ENCODE measurements at regions not wholly inside any gene's neighbourhood (a gene's known extent, or its start where the extent isn't known, plus 50 kb on each side); places are given as distances from the start of the nearest gene placed in this dataset.

GRCh38 chr1:229117664-229118300, 153.1 kb upstream of the RAB4A start:
- Histone ChIP-seq H3K27ac (peak overlapping the region; percentile 35), H3K27me3 (no peaks in the 10 kb centered on the region), H3K9me3 (ENCODE audit: low read depth) (no peaks in the 10 kb centered on the region), H3K4me3 (no peak overlapping the region), H4K20me1 (ENCODE audit: insufficient read depth, poor library complexity, severe bottlenecking) (no peaks in the 10 kb centered on the region), H3K79me2 (no peaks in the 10 kb centered on the region), H3K36me3 (replicated peaks; ENCODE audit: insufficient read depth, low read depth) (no peaks in the 10 kb centered on the region), H3K9me2 (replicated peaks; ENCODE audit: insufficient read depth) (no peaks in the 10 kb centered on the region), H3K4me1 (ENCODE audit: insufficient read depth) (peaks cover 20% of the 10 kb centered on the region), H2AFZ (no peak overlapping the region), H3K4me2 (no peak overlapping the region)
- no peak for TF ChIP-seq EZH2phosphoT487 (IDR thresholded peaks at IDR 0.05; ENCODE audit: low read depth, severe bottlenecking, unreplicated experiment)
- TF ChIP-seq EZH2 (IDR thresholded peaks at IDR 0.05; ENCODE audit: borderline replicate concordance): no peak
- TF ChIP-seq CTCF (IDR thresholded peaks at IDR 0.05; ENCODE audit: poor library complexity): no peak
- peak; percentile 54 for DNase-seq (ENCODE audit: low spot score)
- 65% methylated on average over 14 of the region's 14 CpGs for WGBS (ENCODE audit: low lambda C conversion rate, missing lambda C conversion rate)

- no peak overlapping the region for H3K4me3 ChIP-seq
- H4K20me1 ChIP-seq (ENCODE audit: insufficient read depth, poor library complexity, severe bottlenecking): no peaks in the 10 kb centered on the region
- no peaks in the 10 kb centered on the region for H3K36me3 ChIP-seq (replicated peaks; ENCODE audit: insufficient read depth, low read depth)
- no peak overlapping the region for H2AFZ ChIP-seq
- 91% methylated on average over 3 of the region's 3 CpGs for WGBS (ENCODE audit: low lambda C conversion rate, missing lambda C conversion rate)
- DNase-seq (ENCODE audit: low spot score): no peak
- H3K4me2 ChIP-seq: no peak overlapping the region
- peaks cover 20% of the 10 kb centered on the region for H3K4me1 ChIP-seq (ENCODE audit: insufficient read depth)
- no peaks in the 10 kb centered on the region for H3K9me3 ChIP-seq (ENCODE audit: low read depth)
- TF ChIP-seq EZH2 (IDR thresholded peaks at IDR 0.05; ENCODE audit: borderline replicate concordance) (no peak), EZH2phosphoT487 (IDR thresholded peaks at IDR 0.05; ENCODE audit: low read depth, severe bottlenecking, unreplicated experiment) (no peak)
- no peaks in the 10 kb centered on the region for H3K9me2 ChIP-seq (replicated peaks; ENCODE audit: insufficient read depth)
- no peaks in the 10 kb centered on the region for H3K27me3 ChIP-seq
- H3K79me2 ChIP-seq: no peaks in the 10 kb centered on the region
- no peak overlapping the region for H3K27ac ChIP-seq
Observed at GRCh38 chr1:229118477-229119061, 152.3 kb upstream of the RAB4A start.

GRCh38 chr1:229119161-229119560, 151.8 kb upstream of the RAB4A start:
- no peaks in the 10 kb centered on the region for H3K79me2 ChIP-seq
- H3K27me3 ChIP-seq: no peaks in the 10 kb centered on the region
- no peaks in the 10 kb centered on the region for H3K9me2 ChIP-seq (replicated peaks; ENCODE audit: insufficient read depth)
- no peaks in the 10 kb centered on the region for H4K20me1 ChIP-seq (ENCODE audit: insufficient read depth, poor library complexity, severe bottlenecking)
- H3K27ac ChIP-seq: no peak overlapping the region
- TF ChIP-seq EZH2phosphoT487 (IDR thresholded peaks at IDR 0.05; ENCODE audit: low read depth, severe bottlenecking, unreplicated experiment) (no peak), EZH2 (IDR thresholded peaks at IDR 0.05; ENCODE audit: borderline replicate concordance) (no peak), CTCF (IDR thresholded peaks at IDR 0.05; ENCODE audit: poor library complexity) (no peak)
- H3K9me3 ChIP-seq (ENCODE audit: low read depth): no peaks in the 10 kb centered on the region
- H3K36me3 ChIP-seq (replicated peaks; ENCODE audit: insufficient read depth, low read depth): no peaks in the 10 kb centered on the region
- peaks cover 17% of the 10 kb centered on the region for H3K4me1 ChIP-seq (ENCODE audit: insufficient read depth)
- no peak for DNase-seq (ENCODE audit: low spot score)
- WGBS (ENCODE audit: low lambda C conversion rate, missing lambda C conversion rate): over 99% methylated on average over 6 of the region's 6 CpGs
- no peak overlapping the region for H2AFZ ChIP-seq
- H3K4me3 ChIP-seq: no peak overlapping the region
- no peak overlapping the region for H3K4me2 ChIP-seq

- no peaks in the 10 kb centered on the region for H4K20me1 ChIP-seq (ENCODE audit: insufficient read depth, poor library complexity, severe bottlenecking)
- H3K79me2 ChIP-seq: no peaks in the 10 kb centered on the region
- no peak overlapping the region for H2AFZ ChIP-seq
- no peaks in the 10 kb centered on the region for H3K27me3 ChIP-seq
- no peak overlapping the region for H3K4me3 ChIP-seq
- TF ChIP-seq EZH2 (IDR thresholded peaks at IDR 0.05; ENCODE audit: borderline replicate concordance): no peak
- TF ChIP-seq EZH2phosphoT487 (IDR thresholded peaks at IDR 0.05; ENCODE audit: low read depth, severe bottlenecking, unreplicated experiment): no peak
- TF ChIP-seq CTCF (IDR thresholded peaks at IDR 0.05; ENCODE audit: poor library complexity): no peak
- no peaks in the 10 kb centered on the region for H3K9me3 ChIP-seq (ENCODE audit: low read depth)
- H3K4me1 ChIP-seq (ENCODE audit: insufficient read depth): peaks cover 10% of the 10 kb centered on the region
- no peak for DNase-seq (ENCODE audit: low spot score)
- H3K4me2 ChIP-seq: no peak overlapping the region
- H3K27ac ChIP-seq: no peak overlapping the region
- WGBS (ENCODE audit: low lambda C conversion rate, missing lambda C conversion rate): 87% methylated on average over 8 of the region's 8 CpGs
- H3K36me3 ChIP-seq (replicated peaks; ENCODE audit: insufficient read depth, low read depth): no peaks in the 10 kb centered on the region
- H3K9me2 ChIP-seq (replicated peaks; ENCODE audit: insufficient read depth): no peaks in the 10 kb centered on the region
Observed at GRCh38 chr1:229119876-229120275, 151.0 kb upstream of the RAB4A start.

Data from hepatocyte (in vitro differentiated cells).